VCaP (cell line): ENCODE measurements at regions not wholly inside any gene's neighbourhood (a gene's known extent, or its start where the extent isn't known, plus 50 kb on each side); places are given as distances from the start of the nearest gene placed in this dataset.

Experiments used
- H3K27ac ChIP-seq: fragments of 450-650 bp; 2 replicates; pipeline ENCODE4 v1.5.1; 2017
- TF ChIP-seq, protein P1 (sequence below): fragments of 450-650 bp; conservative IDR thresholded peaks from 2 replicates; pipeline ENCODE4 v1.5.1; 2017; ENCODE audit warnings: mild to moderate bottlenecking, moderate library complexity

DNA sequence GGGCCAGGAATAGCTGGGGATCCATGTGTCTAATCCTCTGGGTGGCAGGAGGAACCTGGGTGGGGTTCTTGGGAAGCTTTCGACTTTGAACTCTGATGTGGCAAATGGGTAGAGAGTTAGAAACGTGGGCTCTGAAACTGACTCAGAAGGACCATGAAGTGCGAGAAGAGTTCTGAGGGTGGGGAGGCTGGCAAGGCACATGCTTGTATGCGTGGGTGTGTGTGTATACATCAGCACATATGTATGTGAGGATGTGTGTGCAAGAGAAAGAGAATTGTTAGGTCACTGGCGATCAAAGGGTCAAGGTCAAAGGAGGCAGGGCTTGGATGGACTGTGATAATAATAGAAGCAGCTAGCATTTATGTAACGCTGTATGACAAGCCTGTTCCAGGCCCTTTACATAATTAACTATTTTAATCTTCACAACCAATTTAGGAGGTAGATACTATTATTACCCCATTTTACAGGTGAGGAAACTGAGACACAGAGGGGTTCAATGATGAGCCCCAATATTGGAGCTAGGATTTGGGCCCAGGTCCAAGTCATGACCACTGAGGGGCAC lies 84.5 kb upstream of the POU3F1 start:
- TF ChIP-seq, protein P1, sequence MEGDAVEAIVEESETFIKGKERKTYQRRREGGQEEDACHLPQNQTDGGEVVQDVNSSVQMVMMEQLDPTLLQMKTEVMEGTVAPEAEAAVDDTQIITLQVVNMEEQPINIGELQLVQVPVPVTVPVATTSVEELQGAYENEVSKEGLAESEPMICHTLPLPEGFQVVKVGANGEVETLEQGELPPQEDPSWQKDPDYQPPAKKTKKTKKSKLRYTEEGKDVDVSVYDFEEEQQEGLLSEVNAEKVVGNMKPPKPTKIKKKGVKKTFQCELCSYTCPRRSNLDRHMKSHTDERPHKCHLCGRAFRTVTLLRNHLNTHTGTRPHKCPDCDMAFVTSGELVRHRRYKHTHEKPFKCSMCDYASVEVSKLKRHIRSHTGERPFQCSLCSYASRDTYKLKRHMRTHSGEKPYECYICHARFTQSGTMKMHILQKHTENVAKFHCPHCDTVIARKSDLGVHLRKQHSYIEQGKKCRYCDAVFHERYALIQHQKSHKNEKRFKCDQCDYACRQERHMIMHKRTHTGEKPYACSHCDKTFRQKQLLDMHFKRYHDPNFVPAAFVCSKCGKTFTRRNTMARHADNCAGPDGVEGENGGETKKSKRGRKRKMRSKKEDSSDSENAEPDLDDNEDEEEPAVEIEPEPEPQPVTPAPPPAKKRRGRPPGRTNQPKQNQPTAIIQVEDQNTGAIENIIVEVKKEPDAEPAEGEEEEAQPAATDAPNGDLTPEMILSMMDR, result no peak
- H3K27ac ChIP-seq, result no peak overlapping the region

DNA sequence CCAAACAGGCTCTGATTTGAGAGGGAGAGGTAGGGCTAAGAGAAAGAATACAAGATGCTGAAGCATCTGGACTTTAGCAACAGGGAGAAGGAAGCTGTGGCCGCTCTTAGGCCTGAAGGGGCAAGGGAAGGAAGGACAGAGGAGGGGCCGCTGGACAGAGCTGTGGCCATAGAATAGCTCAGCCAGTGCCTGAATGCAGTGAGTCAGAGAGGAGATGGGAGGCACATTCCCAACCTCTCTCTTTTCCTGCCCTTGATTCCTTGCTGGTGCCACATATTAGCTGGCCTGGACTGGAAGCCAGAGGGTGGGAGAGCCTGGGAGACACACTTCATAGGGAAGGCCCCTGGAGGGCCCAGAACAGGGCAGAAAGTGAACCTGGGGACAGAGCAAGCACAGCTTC lies 83.4 kb upstream of the POU3F1 start:
- H3K27ac ChIP-seq, result no peak overlapping the region
- TF ChIP-seq, protein P1, result no peak

DNA sequence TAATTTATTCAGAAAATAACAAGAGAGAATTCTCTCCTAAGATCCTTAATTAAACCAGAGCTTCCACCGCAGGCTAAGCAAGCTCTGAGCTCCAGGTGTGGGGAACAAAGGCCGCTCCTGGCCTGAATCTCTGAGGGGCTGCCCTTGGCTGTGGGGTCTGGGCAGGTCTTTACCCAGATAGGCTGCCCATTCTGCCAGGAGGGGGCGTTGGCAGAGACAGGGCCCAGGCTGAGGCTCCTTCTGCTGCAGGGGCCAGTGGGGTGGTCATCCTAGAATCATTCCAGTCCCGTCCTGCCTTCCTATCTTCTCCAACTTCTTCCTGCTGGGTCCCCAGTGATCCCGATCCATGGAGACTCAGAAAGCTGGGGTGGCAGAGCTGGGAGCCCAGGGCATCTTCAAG lies 82.9 kb upstream of the POU3F1 start:
- TF ChIP-seq, protein P1, result no peak
- H3K27ac ChIP-seq, result no peak overlapping the region

DNA sequence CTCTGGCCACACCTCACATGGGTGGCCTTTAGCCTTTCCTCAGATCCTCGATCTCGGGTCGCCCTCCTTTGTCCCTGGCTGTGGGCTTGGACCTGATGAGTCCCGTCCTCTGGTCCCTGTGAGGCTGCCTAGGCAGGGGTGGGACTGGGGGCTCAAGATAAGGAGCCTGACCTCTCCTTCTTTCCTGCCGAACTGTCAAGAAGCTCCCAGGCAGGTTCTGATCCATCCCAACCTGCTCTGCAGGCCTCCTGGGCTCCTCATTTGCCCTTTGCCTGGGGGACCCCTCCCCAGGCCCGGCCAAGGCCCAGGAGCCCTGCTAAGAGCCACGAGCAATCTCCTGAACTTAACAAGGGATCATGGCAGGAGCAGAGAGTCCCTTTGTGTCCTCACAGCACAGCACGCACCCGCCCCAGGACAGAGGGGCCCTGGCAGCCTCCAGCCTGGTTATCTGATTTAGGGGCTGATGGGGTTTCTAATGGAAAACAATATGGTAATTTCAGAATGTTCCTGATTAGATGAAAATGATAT lies 82.4 kb upstream of the POU3F1 start:
- no peak overlapping the region for H3K27ac ChIP-seq
- TF ChIP-seq, protein P1, result no peak

DNA sequence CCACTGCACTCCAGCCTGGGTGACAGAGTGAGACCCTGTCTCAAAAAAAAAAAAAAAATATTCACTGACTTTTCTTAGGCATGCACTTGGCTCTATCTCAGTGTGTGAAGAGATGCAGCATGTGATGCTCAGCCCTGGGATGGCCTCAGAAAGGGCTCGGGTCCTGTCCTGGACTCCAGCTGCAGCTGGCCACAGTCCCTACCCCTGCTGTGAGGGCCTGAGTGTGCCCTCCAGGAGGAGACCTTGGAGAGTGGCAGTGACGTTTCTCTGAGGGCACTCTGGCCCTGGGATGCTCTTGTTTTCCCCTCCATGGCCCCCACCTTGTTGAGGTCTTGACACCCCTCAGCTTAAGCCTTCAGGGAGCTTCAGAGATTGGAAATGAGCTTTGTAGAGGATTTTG lies 81.9 kb upstream of the POU3F1 start:
- H3K27ac ChIP-seq, result no peak overlapping the region
- TF ChIP-seq, protein P1, result no peak

DNA sequence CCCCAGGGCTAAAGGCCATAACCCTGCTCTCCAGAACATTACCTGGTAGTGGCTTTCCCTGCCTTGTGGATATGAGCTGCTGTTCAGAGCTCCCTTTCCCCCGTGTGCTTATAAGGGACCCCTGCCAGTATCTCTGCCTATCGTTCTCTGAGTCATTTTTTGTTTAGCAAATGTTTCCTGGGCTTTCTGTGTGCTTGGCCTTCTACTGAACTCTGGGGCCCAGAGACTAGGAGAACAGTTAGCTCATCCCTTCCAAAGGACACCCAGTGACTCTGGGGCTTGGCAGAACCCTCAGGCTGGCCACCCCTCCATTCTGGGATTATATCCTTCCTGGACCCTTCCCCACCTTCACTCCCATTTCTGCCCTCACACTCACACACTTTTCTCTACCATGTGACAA lies 80.8 kb upstream of the POU3F1 start:
- H3K27ac ChIP-seq, result no peak overlapping the region
- TF ChIP-seq, protein P1, result no peak

DNA sequence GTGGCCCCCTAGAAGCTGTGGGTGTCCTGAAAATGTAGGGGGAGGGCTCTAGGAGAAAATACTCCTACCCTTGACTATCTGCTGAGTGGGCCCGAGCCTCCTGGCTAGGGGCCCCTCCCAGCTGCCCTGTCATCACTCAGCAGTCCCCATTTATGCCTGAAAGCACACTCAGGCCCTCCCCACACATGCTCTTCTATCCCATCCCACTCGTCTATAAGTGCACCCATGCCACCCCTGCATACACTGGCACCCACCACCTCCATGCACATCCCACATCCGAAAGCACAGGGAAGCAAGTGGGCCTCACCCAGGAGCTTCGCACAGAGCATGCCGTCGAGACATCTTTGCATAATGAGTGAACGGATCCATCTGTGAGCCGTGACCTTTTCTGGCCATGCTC lies 80.4 kb upstream of the POU3F1 start:
- no peak overlapping the region for H3K27ac ChIP-seq
- TF ChIP-seq, protein P1, result no peak
